Glutamatergic neuron (in vitro differentiated cells): ENCODE measurements at regions not wholly inside any gene's neighbourhood (a gene's known extent, or its start where the extent isn't known, plus 50 kb on each side); places are given as distances from the start of the nearest gene placed in this dataset.

Source experiments
- DNase-seq: peaks from one replicate; pipeline ENCODE4 v3.0.0; 2022
- H3K27ac Mint-ChIP-seq: one replicate; pipeline ENCODE4 v1.8.0; 2020; ENCODE audit warnings: mild to moderate bottlenecking, mixed read lengths, inconsistent platforms; ENCODE audit not compliant: unreplicated experiment
- H3K27me3 Mint-ChIP-seq: one replicate; pipeline ENCODE4 v1.8.0; 2020; ENCODE audit warnings: mild to moderate bottlenecking, moderate library complexity, mixed read lengths, inconsistent platforms; ENCODE audit not compliant: unreplicated experiment
- H3K36me3 Mint-ChIP-seq: one replicate; pipeline ENCODE4 v1.8.0; 2020; ENCODE audit warnings: mild to moderate bottlenecking, mixed read lengths, inconsistent platforms; ENCODE audit not compliant: unreplicated experiment
- H3K4me1 Mint-ChIP-seq: one replicate; pipeline ENCODE4 v1.8.0; 2020; ENCODE audit warnings: mild to moderate bottlenecking, low read depth, mixed read lengths, inconsistent platforms; ENCODE audit not compliant: unreplicated experiment
- H3K4me3 Mint-ChIP-seq: one replicate; pipeline ENCODE4 v1.8.0; 2020; ENCODE audit warnings: mild to moderate bottlenecking, mixed read lengths, inconsistent platforms; ENCODE audit not compliant: unreplicated experiment
- H3K9me3 Mint-ChIP-seq: one replicate; pipeline ENCODE4 v1.8.0; 2020; ENCODE audit warnings: mild to moderate bottlenecking, moderate library complexity, mixed read lengths, inconsistent platforms; ENCODE audit not compliant: unreplicated experiment
- TF ChIP-seq, protein P1 (sequence below): fragments of 200-600 bp; sonication (generic); IDR thresholded peaks from one replicate; pipeline ENCODE4 v1.5.0; 2021; ENCODE audit not compliant: partially characterized antibody, unreplicated experiment

GRCh38 chr9:90986161-90986560 is 184.5 kb downstream of the SYK start:
- Mint-ChIP-seq H3K9me3 (no peaks in the 10 kb centered on the region), H3K4me1 (no peaks in the 10 kb centered on the region), H3K36me3 (no peaks in the 10 kb centered on the region), H3K4me3 (no peak overlapping the region), H3K27ac (peak overlapping the region; percentile 15), H3K27me3 (no peaks in the 10 kb centered on the region)
- no peak for DNase-seq
- TF ChIP-seq, protein P1, sequence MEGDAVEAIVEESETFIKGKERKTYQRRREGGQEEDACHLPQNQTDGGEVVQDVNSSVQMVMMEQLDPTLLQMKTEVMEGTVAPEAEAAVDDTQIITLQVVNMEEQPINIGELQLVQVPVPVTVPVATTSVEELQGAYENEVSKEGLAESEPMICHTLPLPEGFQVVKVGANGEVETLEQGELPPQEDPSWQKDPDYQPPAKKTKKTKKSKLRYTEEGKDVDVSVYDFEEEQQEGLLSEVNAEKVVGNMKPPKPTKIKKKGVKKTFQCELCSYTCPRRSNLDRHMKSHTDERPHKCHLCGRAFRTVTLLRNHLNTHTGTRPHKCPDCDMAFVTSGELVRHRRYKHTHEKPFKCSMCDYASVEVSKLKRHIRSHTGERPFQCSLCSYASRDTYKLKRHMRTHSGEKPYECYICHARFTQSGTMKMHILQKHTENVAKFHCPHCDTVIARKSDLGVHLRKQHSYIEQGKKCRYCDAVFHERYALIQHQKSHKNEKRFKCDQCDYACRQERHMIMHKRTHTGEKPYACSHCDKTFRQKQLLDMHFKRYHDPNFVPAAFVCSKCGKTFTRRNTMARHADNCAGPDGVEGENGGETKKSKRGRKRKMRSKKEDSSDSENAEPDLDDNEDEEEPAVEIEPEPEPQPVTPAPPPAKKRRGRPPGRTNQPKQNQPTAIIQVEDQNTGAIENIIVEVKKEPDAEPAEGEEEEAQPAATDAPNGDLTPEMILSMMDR = no peak

DNA sequence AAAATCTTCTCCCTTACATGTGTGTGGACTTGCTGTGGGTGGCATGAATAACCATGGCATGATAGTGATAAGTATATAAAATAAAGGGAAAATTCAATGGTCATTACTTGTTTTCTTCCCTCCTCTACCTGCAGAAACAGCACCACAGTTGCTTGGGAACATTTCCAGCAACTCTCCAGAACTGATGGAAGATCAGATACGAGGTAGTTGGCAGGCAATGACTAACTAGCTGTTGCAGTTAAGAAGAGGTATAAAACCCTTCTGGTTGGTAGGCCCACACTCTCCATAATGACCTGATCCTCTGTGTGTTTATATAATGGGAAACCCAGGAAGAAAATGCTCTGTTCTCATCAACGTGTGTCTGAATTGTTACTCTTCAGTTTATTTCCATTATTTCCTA is 185.9 kb downstream of the SYK start:
- no peak for DNase-seq
- no peaks in the 10 kb centered on the region for H3K36me3 Mint-ChIP-seq

GRCh38 chr9:90988318-90988717 is 186.7 kb downstream of the SYK start:
- TF ChIP-seq, protein P1 = no peak
- Mint-ChIP-seq H3K9me3 (no peaks in the 10 kb centered on the region), H3K4me3 (no peak overlapping the region), H3K4me1 (no peaks in the 10 kb centered on the region), H3K36me3 (no peaks in the 10 kb centered on the region), H3K27me3 (no peaks in the 10 kb centered on the region), H3K27ac (no peak overlapping the region)
- DNase-seq = no peak

More for the DNA sequence above, 185.9 kb downstream of the SYK start:
- Mint-ChIP-seq H3K4me1 (no peaks in the 10 kb centered on the region), H3K9me3 (no peaks in the 10 kb centered on the region), H3K27ac (no peak overlapping the region), H3K27me3 (no peaks in the 10 kb centered on the region), H3K4me3 (no peak overlapping the region)
- TF ChIP-seq, protein P1 = no peak

- no peaks in the 10 kb centered on the region for H3K36me3 Mint-ChIP-seq
- no peaks in the 10 kb centered on the region for H3K27me3 Mint-ChIP-seq
- no peak overlapping the region for H3K27ac Mint-ChIP-seq
- H3K9me3 Mint-ChIP-seq = peaks cover 5% of the 10 kb centered on the region
- TF ChIP-seq, protein P1 = no peak
- no peaks in the 10 kb centered on the region for H3K4me1 Mint-ChIP-seq
- H3K4me3 Mint-ChIP-seq = no peak overlapping the region
- no peak for DNase-seq
Measured at GRCh38 chr9:90991953-90992352, 190.3 kb downstream of the SYK start.

DNA sequence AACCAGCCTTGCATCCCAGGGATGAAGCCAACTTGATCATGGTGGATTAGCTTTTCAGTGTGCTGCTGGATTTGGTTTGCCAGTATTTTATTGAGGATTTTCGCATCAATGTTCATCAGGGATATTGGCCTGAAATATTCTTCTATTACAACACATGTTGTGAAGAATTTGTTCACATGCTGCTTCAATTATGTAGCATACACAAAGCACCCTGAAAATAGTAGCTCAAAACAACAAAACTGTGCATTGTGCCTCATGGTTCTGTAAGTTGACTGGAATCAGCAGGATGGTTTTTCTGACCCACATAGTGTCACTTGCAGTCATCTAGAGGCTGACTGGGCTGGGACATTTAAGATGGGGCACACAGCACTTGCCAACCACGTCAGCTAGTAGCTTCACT is 193.9 kb downstream of the SYK start:
- DNase-seq = no peak
- no peak overlapping the region for H3K27ac Mint-ChIP-seq
- H3K27me3 Mint-ChIP-seq = no peaks in the 10 kb centered on the region
- H3K4me1 Mint-ChIP-seq = no peaks in the 10 kb centered on the region
- H3K4me3 Mint-ChIP-seq = no peak overlapping the region
- no peaks in the 10 kb centered on the region for H3K36me3 Mint-ChIP-seq
- TF ChIP-seq, protein P1 = no peak
- H3K9me3 Mint-ChIP-seq = peaks cover 5% of the 10 kb centered on the region
